Hematopoietic multipotent progenitor cell treated with erythropoietin and hydrocortisone succinate and interleukin-3 and kit ligand, for 15 days (in vitro differentiated cells): ENCODE measurements at regions not wholly inside any gene's neighbourhood (a gene's known extent, or its start where the extent isn't known, plus 50 kb on each side); places are given as distances from the start of the nearest gene placed in this dataset.
"Not testable (repeated sequence)": the region's sequence is repeated elsewhere in the genome, so short reads cannot be mapped to it uniquely, and the experiment has no call there.

ENCODE experiments used
- DNase-seq: peaks from one replicate; pipeline ENCODE4 v3.0.0-alpha.2; 2015; ENCODE audit warnings: low spot score

GRCh38 chr5:56421246-56422075 lies 188.3 kb upstream of the ANKRD55 start:
- DNase-seq = no peak

GRCh38 chr5:56420323-56420722 lies 187.2 kb upstream of the ANKRD55 start:
- no peak for DNase-seq

- DNase-seq = no peak
Observed at GRCh38 chr5:56419667-56420066, 186.5 kb upstream of the ANKRD55 start.

- no peak for DNase-seq
Observed at GRCh38 chr5:56415356-56415765, 182.2 kb upstream of the ANKRD55 start.

GRCh38 chr5:56414066-56414465 lies 180.9 kb upstream of the ANKRD55 start:
- DNase-seq = no peak

GRCh38 chr5:56413546-56413945 lies 180.4 kb upstream of the ANKRD55 start:
- no peak for DNase-seq

- no peak for DNase-seq
Observed at GRCh38 chr5:56412601-56413379, 179.7 kb upstream of the ANKRD55 start.

GRCh38 chr5:56410696-56411095 lies 177.6 kb upstream of the ANKRD55 start:
- DNase-seq = no peak

- no peak for DNase-seq
Observed at GRCh38 chr5:56409331-56410190, 176.4 kb upstream of the ANKRD55 start.

- DNase-seq = no peak
Observed at GRCh38 chr5:56406838-56407237, 173.7 kb upstream of the ANKRD55 start.

- no peak for DNase-seq
Observed at GRCh38 chr5:56406221-56406620, 173.1 kb upstream of the ANKRD55 start.

GRCh38 chr5:56405116-56405908 lies 172.2 kb upstream of the ANKRD55 start:
- DNase-seq = no peak

GRCh38 chr5:56402266-56403220 lies 169.4 kb upstream of the ANKRD55 start:
- DNase-seq = no peak

GRCh38 chr5:56397796-56398195 lies 164.7 kb upstream of the ANKRD55 start:
- DNase-seq = not testable (repeated sequence)

- DNase-seq = no peak
Observed at GRCh38 chr5:56396634-56397033, 163.5 kb upstream of the ANKRD55 start.

- no peak for DNase-seq
Observed at GRCh38 chr5:56389261-56389660, 156.1 kb upstream of the ANKRD55 start.

- DNase-seq = no peak
Observed at GRCh38 chr5:56388229-56388985, 155.3 kb upstream of the ANKRD55 start.

GRCh38 chr5:56386046-56386445 lies 152.9 kb upstream of the ANKRD55 start:
- no peak for DNase-seq

GRCh38 chr5:56384186-56384585 lies 151.1 kb upstream of the ANKRD55 start:
- DNase-seq = no peak

- DNase-seq = no peak
Observed at GRCh38 chr5:56383761-56384160, 150.6 kb upstream of the ANKRD55 start.
